GM19324 (cell line): ENCODE measurements at regions not wholly inside any gene's neighbourhood (a gene's known extent, or its start where the extent isn't known, plus 50 kb on each side); places are given as distances from the start of the nearest gene placed in this dataset.
A peak's percentile ranks its signal among the peaks of the same experiment; 100 is the strongest.

Source experiments
- ATAC-seq: cut with Tn5 transposase; IDR thresholded peaks from one replicate; pipeline ENCODE4 v1.9.1; 2021; ENCODE audit warnings: mild to moderate bottlenecking, moderate library complexity; ENCODE audit not compliant: unreplicated experiment, low FRiP score

- ATAC-seq = no peak
These were observed 116.5 kb upstream of the MSX2 start for GRCh38 chr5:174607916-174608315.

GRCh38 chr5:174608631-174609097 lies 115.7 kb upstream of the MSX2 start:
- no peak for ATAC-seq

DNA sequence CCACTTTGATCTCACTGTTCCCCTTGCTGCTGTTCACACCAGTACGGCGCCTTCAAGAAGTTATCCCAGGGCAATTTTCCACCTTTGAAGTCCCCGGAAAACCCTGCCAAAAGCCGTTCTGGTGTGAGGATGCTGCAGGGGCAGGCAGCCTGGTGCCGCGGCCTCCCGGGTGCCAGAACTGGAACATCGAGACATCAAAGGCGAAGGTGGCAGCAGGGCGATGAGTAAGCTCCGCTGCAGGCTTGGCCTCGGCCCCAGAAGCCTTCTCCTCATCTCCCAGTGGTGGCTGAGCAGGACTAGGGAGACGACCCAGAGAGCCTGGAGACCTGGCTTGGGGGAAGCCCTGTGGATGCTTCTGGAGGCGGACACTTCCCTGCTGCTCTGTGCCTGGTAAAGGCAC lies 115.3 kb upstream of the MSX2 start:
- ATAC-seq = no peak

DNA sequence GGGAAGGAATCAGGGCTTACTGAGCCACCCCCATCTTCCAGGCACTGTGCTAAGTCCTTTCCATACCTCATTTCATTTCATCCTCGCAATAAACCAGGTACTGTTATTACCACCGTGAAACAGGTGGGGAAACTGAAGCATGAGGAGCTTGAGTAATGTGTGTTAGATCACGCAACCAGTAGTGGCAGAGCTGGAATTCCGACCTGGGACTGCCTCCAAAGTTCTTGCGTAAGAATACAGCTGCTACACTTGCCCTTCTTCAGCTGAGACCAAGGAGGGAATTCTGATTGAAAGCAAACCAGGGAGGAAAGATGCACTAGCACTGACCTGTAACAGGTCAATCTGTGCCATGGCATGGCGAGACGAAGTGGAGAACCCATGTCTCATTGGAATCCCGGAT lies 113.4 kb upstream of the MSX2 start:
- no peak for ATAC-seq

GRCh38 chr5:174612686-174613085 lies 111.7 kb upstream of the MSX2 start:
- no peak for ATAC-seq

DNA sequence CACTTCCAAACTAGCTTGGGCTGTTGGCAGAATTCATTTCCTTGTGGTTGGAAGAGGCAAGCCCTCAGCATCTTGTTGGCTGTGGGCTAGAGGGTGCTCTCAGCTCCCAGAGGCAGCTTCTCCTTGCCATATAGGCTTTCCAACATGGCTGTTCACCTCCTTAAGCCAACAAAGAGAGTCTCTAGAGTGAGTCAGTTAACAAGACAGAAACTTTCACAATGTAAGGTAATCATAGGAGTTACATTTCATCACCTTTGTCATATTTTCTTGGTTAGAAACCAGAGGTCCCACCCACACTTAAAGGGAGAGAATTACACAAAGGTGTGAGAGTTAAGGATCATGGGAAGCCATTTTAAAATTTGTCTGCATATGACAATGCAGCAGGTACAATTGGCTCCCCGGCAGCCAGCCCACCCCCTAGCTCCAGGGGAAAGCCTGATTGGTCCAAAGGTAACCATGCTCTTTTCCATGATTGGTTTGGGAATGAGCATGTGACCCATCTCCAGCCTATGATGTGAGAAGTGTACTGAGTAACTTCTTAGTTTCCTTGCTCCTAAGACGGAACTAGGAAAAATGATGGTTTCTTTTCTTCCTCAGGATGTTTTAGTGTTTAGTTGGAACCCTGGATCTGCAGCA lies 109.8 kb upstream of the MSX2 start:
- ATAC-seq = no peak

- no peak for ATAC-seq
These were observed 108.3 kb upstream of the MSX2 start for GRCh38 chr5:174616036-174616435.

DNA sequence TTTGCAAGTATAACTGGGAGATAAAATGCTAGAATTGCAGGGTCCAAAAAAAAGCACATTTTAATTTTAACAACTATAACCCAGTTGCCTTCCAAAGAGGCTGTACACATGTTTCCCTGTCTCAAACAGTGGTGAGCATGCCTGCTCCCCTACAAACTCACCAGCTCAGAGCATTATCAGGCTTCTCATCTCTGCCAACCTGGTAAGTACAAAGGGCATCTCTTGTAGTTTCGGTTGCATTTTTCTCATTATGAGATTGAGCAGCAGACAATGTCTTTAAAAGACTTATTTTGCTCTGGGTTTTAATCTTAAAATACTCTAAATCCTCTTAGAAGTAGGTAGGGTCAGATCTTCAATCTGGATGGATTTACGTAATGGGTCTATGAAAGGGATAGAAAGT lies 107.1 kb upstream of the MSX2 start:
- peak; percentile 56 for ATAC-seq

DNA sequence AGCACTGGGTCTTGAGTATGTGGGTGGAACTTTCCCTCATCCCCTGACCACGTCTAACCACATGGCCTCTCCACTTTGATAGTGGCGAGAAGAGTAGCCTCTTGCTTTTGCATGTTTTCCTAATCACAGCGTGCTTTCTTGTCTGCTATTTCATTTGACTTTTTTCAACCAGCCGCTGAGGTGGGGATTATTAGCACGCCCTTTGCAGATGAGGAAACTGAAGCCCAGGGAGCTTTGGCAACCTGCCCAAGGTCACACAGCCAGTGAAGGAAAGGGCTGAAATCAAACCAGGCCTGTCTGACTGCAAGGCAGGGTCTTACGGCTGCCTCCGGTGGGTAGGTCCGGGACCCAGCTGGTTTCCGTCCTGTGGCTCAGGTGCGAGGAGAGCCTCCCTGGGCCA lies 106.5 kb upstream of the MSX2 start:
- ATAC-seq = no peak

DNA sequence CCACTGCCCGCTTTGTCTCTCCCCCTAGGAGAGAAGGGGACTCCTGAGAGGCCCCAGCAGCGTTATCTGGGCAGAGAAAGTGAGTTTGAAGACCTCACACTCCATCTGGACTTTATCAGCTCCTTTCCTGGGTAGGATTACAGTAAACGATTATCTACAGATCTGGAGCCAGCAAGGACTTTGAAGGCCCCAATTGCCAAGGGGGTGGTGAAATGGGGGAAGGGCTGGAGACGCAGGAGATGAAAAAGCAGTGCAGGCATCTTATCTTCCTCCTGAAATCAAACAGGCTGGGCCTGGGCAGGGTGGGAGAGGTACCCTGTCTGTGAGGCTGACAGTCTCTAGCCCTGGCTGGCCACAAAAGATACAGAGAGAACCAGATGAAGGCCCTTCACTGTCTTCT lies 105.8 kb upstream of the MSX2 start:
- ATAC-seq = no peak

GRCh38 chr5:174622067-174622466 lies 102.3 kb upstream of the MSX2 start:
- no peak for ATAC-seq

DNA sequence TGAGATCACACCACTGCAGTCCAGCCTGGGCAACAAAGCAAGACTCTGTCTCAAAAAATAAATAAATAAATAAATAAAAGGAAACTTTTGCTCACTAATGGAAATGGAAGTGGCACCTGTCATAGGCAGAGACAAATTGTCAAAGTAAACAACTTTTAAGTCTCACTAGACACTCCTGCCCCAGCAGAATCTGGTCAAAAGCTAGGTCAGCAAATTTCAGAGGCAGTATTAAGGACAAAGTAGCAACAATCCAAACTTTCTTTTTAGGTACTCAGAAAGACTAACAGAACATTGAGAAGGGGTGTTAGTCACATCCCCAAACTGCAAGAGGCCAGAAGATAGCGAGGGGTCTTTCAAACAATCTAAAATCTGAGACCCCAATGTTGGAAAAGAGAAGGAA lies 101.4 kb upstream of the MSX2 start:
- ATAC-seq = no peak

GRCh38 chr5:174623433-174624019 lies 100.9 kb upstream of the MSX2 start:
- no peak for ATAC-seq

GRCh38 chr5:174624733-174625522 lies 99.5 kb upstream of the MSX2 start:
- ATAC-seq = no peak

- ATAC-seq = no peak
These were observed 98.6 kb upstream of the MSX2 start for GRCh38 chr5:174625591-174626350.

DNA sequence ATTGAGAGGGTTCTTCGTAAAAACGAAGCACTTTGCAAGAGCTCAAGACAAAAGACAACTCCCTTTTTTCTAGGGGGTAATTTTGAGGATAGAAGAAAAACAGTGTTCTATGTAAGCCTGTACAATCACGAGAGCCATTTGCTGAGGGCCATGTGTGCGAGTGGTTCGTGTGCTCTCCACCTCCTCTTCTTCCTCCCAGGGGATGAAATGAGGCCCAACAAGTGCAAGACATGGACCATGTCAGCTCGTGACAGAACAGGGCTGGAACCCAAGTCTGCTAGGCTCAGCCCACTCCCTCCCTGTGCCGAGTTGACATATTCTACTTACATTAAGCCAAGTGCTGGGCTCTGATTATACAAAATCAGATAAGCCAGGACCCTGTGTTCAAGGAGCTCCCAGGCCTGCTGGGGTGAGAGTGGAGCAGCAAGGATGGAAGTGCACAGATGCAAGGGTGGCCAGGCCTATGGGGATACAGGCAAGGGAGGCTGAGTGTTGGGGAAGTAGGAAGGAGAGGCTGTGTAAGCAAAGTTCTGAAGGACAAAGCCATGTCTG lies 97.9 kb upstream of the MSX2 start:
- no peak for ATAC-seq

- no peak for ATAC-seq
These were observed 88.3 kb upstream of the MSX2 start for GRCh38 chr5:174636094-174636493.

- no peak for ATAC-seq
These were observed 81.5 kb upstream of the MSX2 start for GRCh38 chr5:174642816-174643405.

- ATAC-seq = no peak
These were observed 79.9 kb upstream of the MSX2 start for GRCh38 chr5:174644436-174644835.

GRCh38 chr5:174644923-174645322 lies 79.5 kb upstream of the MSX2 start:
- no peak for ATAC-seq
